ENCODE measurements at regions not wholly inside any gene's neighbourhood (a gene's known extent, or its start where the extent isn't known, plus 50 kb on each side); places are given as distances from the start of the nearest gene placed in this dataset.

DNA sequence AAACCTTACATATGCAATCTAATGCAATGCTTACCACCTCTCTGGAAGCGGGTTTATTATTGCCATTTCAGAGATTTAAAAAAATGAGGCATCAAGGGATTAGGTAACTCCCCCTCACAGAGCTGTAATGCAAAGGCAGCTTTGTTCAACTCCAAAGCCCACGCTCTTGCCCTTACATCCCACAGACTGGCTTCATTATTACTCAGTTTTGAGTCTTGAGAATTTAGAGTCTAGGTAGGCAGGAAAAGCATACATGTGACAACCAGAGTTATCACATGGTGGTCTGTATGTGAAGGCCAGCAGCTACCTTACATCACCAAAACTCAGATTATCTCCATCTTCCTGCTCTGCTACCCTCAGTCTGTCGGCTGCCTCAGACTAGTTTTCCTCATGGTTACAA is 326.9 kb downstream of the UACA start:
- TF ChIP-seq, protein P1, sequence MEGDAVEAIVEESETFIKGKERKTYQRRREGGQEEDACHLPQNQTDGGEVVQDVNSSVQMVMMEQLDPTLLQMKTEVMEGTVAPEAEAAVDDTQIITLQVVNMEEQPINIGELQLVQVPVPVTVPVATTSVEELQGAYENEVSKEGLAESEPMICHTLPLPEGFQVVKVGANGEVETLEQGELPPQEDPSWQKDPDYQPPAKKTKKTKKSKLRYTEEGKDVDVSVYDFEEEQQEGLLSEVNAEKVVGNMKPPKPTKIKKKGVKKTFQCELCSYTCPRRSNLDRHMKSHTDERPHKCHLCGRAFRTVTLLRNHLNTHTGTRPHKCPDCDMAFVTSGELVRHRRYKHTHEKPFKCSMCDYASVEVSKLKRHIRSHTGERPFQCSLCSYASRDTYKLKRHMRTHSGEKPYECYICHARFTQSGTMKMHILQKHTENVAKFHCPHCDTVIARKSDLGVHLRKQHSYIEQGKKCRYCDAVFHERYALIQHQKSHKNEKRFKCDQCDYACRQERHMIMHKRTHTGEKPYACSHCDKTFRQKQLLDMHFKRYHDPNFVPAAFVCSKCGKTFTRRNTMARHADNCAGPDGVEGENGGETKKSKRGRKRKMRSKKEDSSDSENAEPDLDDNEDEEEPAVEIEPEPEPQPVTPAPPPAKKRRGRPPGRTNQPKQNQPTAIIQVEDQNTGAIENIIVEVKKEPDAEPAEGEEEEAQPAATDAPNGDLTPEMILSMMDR (IDR thresholded peaks at IDR 0.05), result no peak
- no peak for TF ChIP-seq POLR2AphosphoS5 (IDR thresholded peaks at IDR 0.05; ENCODE audit: insufficient read depth in 1 of 2, low read depth in 1 of 2)
